B cell (primary cell): ENCODE measurements at regions not wholly inside any gene's neighbourhood (a gene's known extent, or its start where the extent isn't known, plus 50 kb on each side); places are given as distances from the start of the nearest gene placed in this dataset.

Experiments used
- EZH2 ChIP-seq: IDR thresholded peaks from 2 replicates; pipeline ENCODE4 v1.6.1; 2012; ENCODE audit warnings: borderline replicate concordance, low read depth, mild to moderate bottlenecking, moderate library complexity, low read length; ENCODE audit not compliant: insufficient read depth, poor library complexity, severe bottlenecking
- TF ChIP-seq, protein P1 (sequence below): fragments of 200-600 bp; IDR thresholded peaks from one replicate; pipeline ENCODE4 v1.8.0; 2022; ENCODE audit warnings: antibody characterized with exemption, mild to moderate bottlenecking

DNA sequence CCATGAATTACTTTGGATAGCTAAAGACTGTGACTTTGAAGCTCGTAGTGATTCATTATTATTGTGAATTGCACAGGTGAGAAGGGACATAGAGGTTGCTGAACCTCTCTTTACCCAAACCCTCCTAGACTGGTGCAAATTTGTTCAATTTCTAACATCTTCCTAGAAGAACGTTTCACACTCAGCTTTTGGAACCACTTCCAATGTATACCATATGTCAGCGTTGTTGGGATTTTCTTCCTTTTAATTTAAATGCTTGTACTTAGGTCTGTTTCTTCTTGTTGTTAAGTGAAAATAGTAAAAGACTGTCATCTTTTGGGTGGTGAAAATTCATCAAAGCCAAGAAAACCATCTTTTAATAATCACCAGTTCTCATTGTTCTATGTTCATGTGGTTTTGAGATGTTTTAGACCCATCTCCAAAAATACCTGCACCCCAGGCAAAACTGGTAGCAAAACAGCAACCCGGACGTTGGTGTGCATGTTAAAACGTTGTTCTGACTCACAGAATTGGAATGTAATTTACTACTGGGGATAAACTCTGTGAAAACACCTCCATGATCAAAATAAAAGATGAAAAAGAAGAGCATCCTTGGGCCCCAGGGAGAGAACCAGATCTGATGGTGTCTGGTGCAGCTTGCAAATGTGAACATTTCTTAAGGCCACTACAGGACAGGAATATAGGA, 238.3 kb downstream of the NPR3 start:
- TF ChIP-seq, protein P1, sequence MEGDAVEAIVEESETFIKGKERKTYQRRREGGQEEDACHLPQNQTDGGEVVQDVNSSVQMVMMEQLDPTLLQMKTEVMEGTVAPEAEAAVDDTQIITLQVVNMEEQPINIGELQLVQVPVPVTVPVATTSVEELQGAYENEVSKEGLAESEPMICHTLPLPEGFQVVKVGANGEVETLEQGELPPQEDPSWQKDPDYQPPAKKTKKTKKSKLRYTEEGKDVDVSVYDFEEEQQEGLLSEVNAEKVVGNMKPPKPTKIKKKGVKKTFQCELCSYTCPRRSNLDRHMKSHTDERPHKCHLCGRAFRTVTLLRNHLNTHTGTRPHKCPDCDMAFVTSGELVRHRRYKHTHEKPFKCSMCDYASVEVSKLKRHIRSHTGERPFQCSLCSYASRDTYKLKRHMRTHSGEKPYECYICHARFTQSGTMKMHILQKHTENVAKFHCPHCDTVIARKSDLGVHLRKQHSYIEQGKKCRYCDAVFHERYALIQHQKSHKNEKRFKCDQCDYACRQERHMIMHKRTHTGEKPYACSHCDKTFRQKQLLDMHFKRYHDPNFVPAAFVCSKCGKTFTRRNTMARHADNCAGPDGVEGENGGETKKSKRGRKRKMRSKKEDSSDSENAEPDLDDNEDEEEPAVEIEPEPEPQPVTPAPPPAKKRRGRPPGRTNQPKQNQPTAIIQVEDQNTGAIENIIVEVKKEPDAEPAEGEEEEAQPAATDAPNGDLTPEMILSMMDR = no peak
- no peak for TF ChIP-seq EZH2
